GM23338 (cell line): ENCODE measurements at regions not wholly inside any gene's neighbourhood (a gene's known extent, or its start where the extent isn't known, plus 50 kb on each side); places are given as distances from the start of the nearest gene placed in this dataset.

ENCODE experiments used
- ATAC-seq: fragments of 200-7000 bp; cut with Tn5 transposase; 3 replicates; pipeline ENCODE4 v1.9.1; 2020
- DNase-seq: peaks from one replicate; pipeline ENCODE4 v3.0.0-alpha.2; 2015; ENCODE audit warnings: low spot score
- H2AFZ ChIP-seq: fragments of 200-600 bp; sonication (generic); 2 replicates; pipeline ENCODE4 v1.8.0; 2016; ENCODE audit warnings: antibody characterized with exemption, mild to moderate bottlenecking, moderate library complexity
- H3F3A ChIP-seq: fragments of 200-600 bp; sonication (generic); replicated peaks from 2 replicates; pipeline ENCODE4 v1.8.0; 2017; ENCODE audit warnings: antibody characterized with exemption, mixed run types, low read depth
- H3K27ac ChIP-seq: fragments of 200-600 bp; sonication (generic); 2 replicates; pipeline ENCODE4 v1.6.1; 2016; ENCODE audit warnings: low read depth
- H3K27me3 ChIP-seq: fragments of 200-600 bp; sonication (generic); 2 replicates; pipeline ENCODE4 v1.8.0; 2016; ENCODE audit warnings: mild to moderate bottlenecking, mixed run types, moderate library complexity; ENCODE audit not compliant: insufficient read depth
- H3K36me3 ChIP-seq: fragments of 200-600 bp; sonication (generic); 2 replicates; pipeline ENCODE4 v1.8.0; 2016; ENCODE audit warnings: mild to moderate bottlenecking; ENCODE audit not compliant: insufficient read depth
- H3K4me1 ChIP-seq: fragments of 200-600 bp; sonication (generic); 2 replicates; pipeline ENCODE4 v1.8.0; 2016; ENCODE audit warnings: mild to moderate bottlenecking, moderate library complexity; ENCODE audit not compliant: insufficient read depth
- H3K4me2 ChIP-seq: fragments of 200-600 bp; sonication (generic); 2 replicates; pipeline ENCODE4 v1.7.1; 2017; ENCODE audit warnings: mixed run types
- H3K4me3 ChIP-seq: fragments of 200-600 bp; sonication (generic); 2 replicates; pipeline ENCODE4 v1.6.1; 2016; ENCODE audit warnings: mixed run types
- H3K79me2 ChIP-seq: fragments of 200-600 bp; sonication (generic); replicated peaks from 2 replicates; pipeline ENCODE4 v1.8.0; 2017; ENCODE audit warnings: mild to moderate bottlenecking; ENCODE audit not compliant: insufficient read depth
- H3K9me2 ChIP-seq: fragments of 200-600 bp; sonication (generic); 2 replicates; pipeline ENCODE4 v1.8.0; 2017; ENCODE audit not compliant: insufficient read depth
- H4K20me1 ChIP-seq: fragments of 200-600 bp; sonication (generic); replicated peaks from 2 replicates; pipeline ENCODE4 v1.8.0; 2017; ENCODE audit warnings: mild to moderate bottlenecking; ENCODE audit not compliant: insufficient read depth
- H3K27ac Mint-ChIP-seq: 2 replicates; pipeline ENCODE4 v1.8.0; 2020; ENCODE audit warnings: inconsistent platforms, mild to moderate bottlenecking, moderate library complexity, mixed read lengths
- H3K27me3 Mint-ChIP-seq: 3 replicates; pipeline ENCODE4 v1.8.0; 2022; ENCODE audit warnings: low read depth, mild to moderate bottlenecking, moderate library complexity, mixed read lengths, inconsistent platforms; ENCODE audit not compliant: insufficient read depth, poor library complexity
- H3K36me3 Mint-ChIP-seq: 3 replicates; pipeline ENCODE4 v1.8.0; 2021; ENCODE audit warnings: low read depth, mild to moderate bottlenecking, inconsistent platforms, moderate library complexity, mixed read lengths
- H3K4me1 Mint-ChIP-seq: 3 replicates; pipeline ENCODE4 v1.8.0; 2020; ENCODE audit warnings: mild to moderate bottlenecking, inconsistent platforms, mixed read lengths
- H3K4me3 Mint-ChIP-seq: 3 replicates; pipeline ENCODE4 v1.8.0; 2021; ENCODE audit warnings: moderate library complexity, mild to moderate bottlenecking, inconsistent platforms, mixed read lengths
- H3K9me3 Mint-ChIP-seq: 3 replicates; pipeline ENCODE4 v1.8.0; 2020; ENCODE audit warnings: moderate library complexity, mild to moderate bottlenecking, inconsistent platforms, mixed read lengths
- CREB1 ChIP-seq: fragments of 250-450 bp; sonication (Bioruptor Pico); IDR thresholded peaks from 2 replicates; pipeline ENCODE4 v1.5.0; 2020; ENCODE audit warnings: low read depth, mild to moderate bottlenecking, moderate library complexity
- EZH2 ChIP-seq: fragments of 200-600 bp; sonication (generic); IDR thresholded peaks from one replicate; pipeline ENCODE4 v1.8.0; 2017; ENCODE audit warnings: antibody characterized with exemption, mild to moderate bottlenecking, low read depth; ENCODE audit not compliant: unreplicated experiment
- EZH2phosphoT487 ChIP-seq: fragments of 200-600 bp; sonication (generic); IDR thresholded peaks from one replicate; pipeline ENCODE4 v1.8.1; 2018; ENCODE audit warnings: antibody characterized with exemption; ENCODE audit not compliant: unreplicated experiment
- JUNB ChIP-seq: IDR thresholded peaks from one replicate; pipeline ENCODE4 v1.6.1; 2016; ENCODE audit warnings: antibody characterized with exemption; ENCODE audit not compliant: unreplicated experiment
- NANOG ChIP-seq: IDR thresholded peaks from 2 replicates; pipeline ENCODE4 v1.6.1; 2016; ENCODE audit warnings: antibody characterized with exemption, borderline replicate concordance
- STAT1 ChIP-seq: IDR thresholded peaks from one replicate; pipeline ENCODE4 v1.6.1; 2016; ENCODE audit warnings: antibody characterized with exemption; ENCODE audit not compliant: unreplicated experiment
- ZNF331 ChIP-seq: fragments of 250-450 bp; sonication (Bioruptor Pico); IDR thresholded peaks from 2 replicates; pipeline ENCODE4 v1.5.0; 2020; ENCODE audit warnings: low read depth, mild to moderate bottlenecking, moderate library complexity
- TF ChIP-seq, protein P1 (sequence below): IDR thresholded peaks from 2 replicates; pipeline ENCODE4 v1.6.1; 2016; ENCODE audit warnings: antibody characterized with exemption
- TF ChIP-seq, protein P2 (sequence below), 2 experiments: fragments of 200-600 bp in 1 of 2; sonication (generic) in 1 of 2; conservative IDR thresholded peaks; 2 replicates each; pipeline versions ENCODE4 v1.5.1 to v1.6.1; 2016 to 2017; ENCODE audit warnings: antibody characterized with exemption in 2 of 2, low read depth in 2 of 2, mild to moderate bottlenecking in 2 of 2, moderate library complexity in 1 of 2
- TF ChIP-seq, protein P3 (sequence below): IDR thresholded peaks from one replicate; pipeline ENCODE4 v1.6.1; 2018; ENCODE audit warnings: antibody characterized with exemption; ENCODE audit not compliant: unreplicated experiment

DNA sequence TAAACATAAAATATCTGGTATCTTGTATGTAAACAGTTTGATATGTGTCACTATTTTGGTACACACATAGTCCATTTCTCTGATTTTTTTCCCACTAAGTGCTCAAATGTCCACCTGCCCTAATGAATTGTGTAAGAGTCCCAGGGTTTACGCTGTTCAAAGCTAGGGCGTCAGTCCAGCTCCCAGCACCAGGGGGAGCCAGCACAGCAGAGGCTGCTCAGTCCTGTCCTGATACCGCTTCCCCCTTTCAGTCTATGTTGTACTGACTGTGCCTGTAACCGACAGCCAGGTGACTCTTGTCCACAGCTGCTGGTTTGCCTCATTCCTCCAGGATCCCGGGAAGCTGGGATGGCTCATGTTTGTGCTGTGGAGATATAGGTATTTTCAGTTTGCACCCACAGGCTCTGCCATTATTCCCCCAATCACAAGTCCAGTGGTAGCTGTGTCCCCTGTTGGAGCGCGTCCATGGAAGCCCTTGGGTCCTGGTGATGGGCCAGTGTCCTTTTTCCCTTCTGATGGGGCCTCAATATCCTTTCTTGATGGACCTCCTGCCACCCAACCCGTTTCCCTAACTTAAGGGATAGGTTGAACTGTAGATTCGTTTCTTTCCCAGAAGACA, 242.0 kb downstream of the NEDD1 start:
- Mint-ChIP-seq H3K4me1 (peaks cover 12% of the 10 kb centered on the region), H3K9me3 (no peaks in the 10 kb centered on the region), H3K27me3 (peaks cover 2% of the 10 kb centered on the region), H3K4me3 (no peak overlapping the region), H3K36me3 (no peaks in the 10 kb centered on the region), H3K27ac (no peak overlapping the region)
- Histone ChIP-seq H3K4me2 (0 out of 2 replicates have a peak overlapping the region, but pooled peaks have one; percentile 3), H3F3A (no peaks in the 10 kb centered on the region), H3K27ac (no peak overlapping the region), H4K20me1 (no peaks in the 10 kb centered on the region), H3K4me1 (peaks cover 5% of the 10 kb centered on the region; the same call in 1 of the 2 replicates), H3K27me3 (no peaks in the 10 kb centered on the region), H2AFZ (no peak overlapping the region), H3K4me3 (no peak overlapping the region), H3K36me3 (no peaks in the 10 kb centered on the region), H3K79me2 (no peaks in the 10 kb centered on the region), H3K9me2 (peaks cover 6% of the 10 kb centered on the region; the same call in 1 of the 2 replicates)
- ATAC-seq (peak; percentile 100), DNase-seq (peak; percentile 89)
- TF ChIP-seq, protein P1, sequence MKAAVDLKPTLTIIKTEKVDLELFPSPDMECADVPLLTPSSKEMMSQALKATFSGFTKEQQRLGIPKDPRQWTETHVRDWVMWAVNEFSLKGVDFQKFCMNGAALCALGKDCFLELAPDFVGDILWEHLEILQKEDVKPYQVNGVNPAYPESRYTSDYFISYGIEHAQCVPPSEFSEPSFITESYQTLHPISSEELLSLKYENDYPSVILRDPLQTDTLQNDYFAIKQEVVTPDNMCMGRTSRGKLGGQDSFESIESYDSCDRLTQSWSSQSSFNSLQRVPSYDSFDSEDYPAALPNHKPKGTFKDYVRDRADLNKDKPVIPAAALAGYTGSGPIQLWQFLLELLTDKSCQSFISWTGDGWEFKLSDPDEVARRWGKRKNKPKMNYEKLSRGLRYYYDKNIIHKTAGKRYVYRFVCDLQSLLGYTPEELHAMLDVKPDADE, result no peak
- TF ChIP-seq EZH2phosphoT487 (no peak), EZH2 (no peak), STAT1 (no peak), CREB1 (no peak)
- TF ChIP-seq, protein P2, sequence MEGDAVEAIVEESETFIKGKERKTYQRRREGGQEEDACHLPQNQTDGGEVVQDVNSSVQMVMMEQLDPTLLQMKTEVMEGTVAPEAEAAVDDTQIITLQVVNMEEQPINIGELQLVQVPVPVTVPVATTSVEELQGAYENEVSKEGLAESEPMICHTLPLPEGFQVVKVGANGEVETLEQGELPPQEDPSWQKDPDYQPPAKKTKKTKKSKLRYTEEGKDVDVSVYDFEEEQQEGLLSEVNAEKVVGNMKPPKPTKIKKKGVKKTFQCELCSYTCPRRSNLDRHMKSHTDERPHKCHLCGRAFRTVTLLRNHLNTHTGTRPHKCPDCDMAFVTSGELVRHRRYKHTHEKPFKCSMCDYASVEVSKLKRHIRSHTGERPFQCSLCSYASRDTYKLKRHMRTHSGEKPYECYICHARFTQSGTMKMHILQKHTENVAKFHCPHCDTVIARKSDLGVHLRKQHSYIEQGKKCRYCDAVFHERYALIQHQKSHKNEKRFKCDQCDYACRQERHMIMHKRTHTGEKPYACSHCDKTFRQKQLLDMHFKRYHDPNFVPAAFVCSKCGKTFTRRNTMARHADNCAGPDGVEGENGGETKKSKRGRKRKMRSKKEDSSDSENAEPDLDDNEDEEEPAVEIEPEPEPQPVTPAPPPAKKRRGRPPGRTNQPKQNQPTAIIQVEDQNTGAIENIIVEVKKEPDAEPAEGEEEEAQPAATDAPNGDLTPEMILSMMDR (conservative IDR thresholded peaks at IDR 0.05; ENCODE audit: low read depth in 2 of 2), result peak; percentile 82 to 96
- TF ChIP-seq, protein P3, sequence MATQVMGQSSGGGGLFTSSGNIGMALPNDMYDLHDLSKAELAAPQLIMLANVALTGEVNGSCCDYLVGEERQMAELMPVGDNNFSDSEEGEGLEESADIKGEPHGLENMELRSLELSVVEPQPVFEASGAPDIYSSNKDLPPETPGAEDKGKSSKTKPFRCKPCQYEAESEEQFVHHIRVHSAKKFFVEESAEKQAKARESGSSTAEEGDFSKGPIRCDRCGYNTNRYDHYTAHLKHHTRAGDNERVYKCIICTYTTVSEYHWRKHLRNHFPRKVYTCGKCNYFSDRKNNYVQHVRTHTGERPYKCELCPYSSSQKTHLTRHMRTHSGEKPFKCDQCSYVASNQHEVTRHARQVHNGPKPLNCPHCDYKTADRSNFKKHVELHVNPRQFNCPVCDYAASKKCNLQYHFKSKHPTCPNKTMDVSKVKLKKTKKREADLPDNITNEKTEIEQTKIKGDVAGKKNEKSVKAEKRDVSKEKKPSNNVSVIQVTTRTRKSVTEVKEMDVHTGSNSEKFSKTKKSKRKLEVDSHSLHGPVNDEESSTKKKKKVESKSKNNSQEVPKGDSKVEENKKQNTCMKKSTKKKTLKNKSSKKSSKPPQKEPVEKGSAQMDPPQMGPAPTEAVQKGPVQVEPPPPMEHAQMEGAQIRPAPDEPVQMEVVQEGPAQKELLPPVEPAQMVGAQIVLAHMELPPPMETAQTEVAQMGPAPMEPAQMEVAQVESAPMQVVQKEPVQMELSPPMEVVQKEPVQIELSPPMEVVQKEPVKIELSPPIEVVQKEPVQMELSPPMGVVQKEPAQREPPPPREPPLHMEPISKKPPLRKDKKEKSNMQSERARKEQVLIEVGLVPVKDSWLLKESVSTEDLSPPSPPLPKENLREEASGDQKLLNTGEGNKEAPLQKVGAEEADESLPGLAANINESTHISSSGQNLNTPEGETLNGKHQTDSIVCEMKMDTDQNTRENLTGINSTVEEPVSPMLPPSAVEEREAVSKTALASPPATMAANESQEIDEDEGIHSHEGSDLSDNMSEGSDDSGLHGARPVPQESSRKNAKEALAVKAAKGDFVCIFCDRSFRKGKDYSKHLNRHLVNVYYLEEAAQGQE, result no peak

DNA sequence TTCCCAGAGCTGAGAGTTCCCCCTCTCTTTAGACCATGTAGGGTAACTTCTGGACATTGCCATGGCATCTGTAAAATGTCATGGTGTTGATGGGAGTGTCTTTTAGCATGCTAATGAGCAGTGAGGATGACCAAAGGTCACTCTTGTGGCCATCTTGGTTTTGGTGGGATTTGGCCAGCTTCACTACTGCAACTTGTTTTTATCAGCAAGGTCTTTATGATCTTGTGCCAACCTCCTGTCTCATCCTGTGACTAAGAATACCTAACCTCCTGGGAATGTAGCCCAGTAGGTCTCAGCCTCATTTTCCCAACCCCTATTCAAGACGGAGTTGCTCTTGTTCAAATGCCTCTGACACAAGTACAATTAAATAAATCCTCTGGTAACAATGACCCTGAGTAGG, 244.4 kb downstream of the NEDD1 start:
- no peaks in the 10 kb centered on the region for H3F3A ChIP-seq
- peaks cover 4% of the 10 kb centered on the region for H3K27me3 Mint-ChIP-seq
- DNase-seq (no peak), ATAC-seq (no peak)
- no peak overlapping the region for H3K27ac Mint-ChIP-seq
- H3K9me2 ChIP-seq, result peaks cover 10% of the 10 kb centered on the region; the same call in 1 of the 2 replicates
- no peaks in the 10 kb centered on the region for H3K79me2 ChIP-seq
- no peaks in the 10 kb centered on the region for H3K27me3 ChIP-seq
- H4K20me1 ChIP-seq, result no peaks in the 10 kb centered on the region
- no peaks in the 10 kb centered on the region for H3K36me3 Mint-ChIP-seq
- 0 out of 3 replicates have a peak, but pooled peaks cover 2% of the 10 kb centered on the region for H3K9me3 Mint-ChIP-seq
- no peak overlapping the region for H2AFZ ChIP-seq
- no peaks in the 10 kb centered on the region for H3K36me3 ChIP-seq
- H3K4me3 ChIP-seq, result no peak overlapping the region
- no peak overlapping the region for H3K4me2 ChIP-seq
- no peak overlapping the region for H3K4me3 Mint-ChIP-seq
- H3K27ac ChIP-seq, result no peak overlapping the region
- H3K4me1 Mint-ChIP-seq, result peaks cover 12% of the 10 kb centered on the region
- H3K4me1 ChIP-seq, result peaks cover 5% of the 10 kb centered on the region; the same call in 1 of the 2 replicates
- no peak for TF ChIP-seq JUNB
- TF ChIP-seq, protein P3, result no peak
- TF ChIP-seq EZH2phosphoT487, result no peak
- TF ChIP-seq ZNF331, result no peak
- no peak for TF ChIP-seq EZH2
- TF ChIP-seq CREB1, result no peak
- no peak for TF ChIP-seq NANOG
- no peak for TF ChIP-seq STAT1
